Activated CD8-positive, alpha-beta memory T cell treated with anti-CD3 and anti-CD28 coated beads, Interleukin-2, amount 50 U/mL, for 48 hours (primary cell): ENCODE measurements at regions not wholly inside any gene's neighbourhood (a gene's known extent, or its start where the extent isn't known, plus 50 kb on each side); places are given as distances from the start of the nearest gene placed in this dataset.
A peak's percentile ranks its signal among the peaks of the same experiment; 100 is the strongest.

Experiments used
- DNase-seq: peaks from one replicate; pipeline ENCODE4 v3.0.0-alpha.2; 2020

- DNase-seq, result no peak
Measured at GRCh38 chr19:31089681-31090080, 259.6 kb downstream of the TSHZ3 start.

DNA sequence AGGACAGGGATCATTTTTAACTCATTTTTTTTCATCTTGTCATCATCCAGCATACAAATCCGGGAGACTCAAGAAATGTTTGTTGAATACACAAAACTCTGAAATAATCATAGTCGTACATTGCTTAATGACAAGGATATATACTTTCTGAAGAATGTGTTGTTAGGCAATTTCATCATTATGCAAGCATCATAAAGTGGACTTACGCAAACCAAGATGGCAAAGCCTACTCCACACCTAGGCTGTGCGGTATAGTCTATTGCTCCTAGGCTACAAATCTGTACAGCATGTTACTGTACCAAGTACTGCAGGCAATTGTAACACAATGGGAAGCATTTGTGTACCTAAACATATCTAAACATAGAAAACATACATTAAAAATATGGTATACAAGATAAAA, 264.1 kb downstream of the TSHZ3 start:
- DNase-seq, result no peak

DNA sequence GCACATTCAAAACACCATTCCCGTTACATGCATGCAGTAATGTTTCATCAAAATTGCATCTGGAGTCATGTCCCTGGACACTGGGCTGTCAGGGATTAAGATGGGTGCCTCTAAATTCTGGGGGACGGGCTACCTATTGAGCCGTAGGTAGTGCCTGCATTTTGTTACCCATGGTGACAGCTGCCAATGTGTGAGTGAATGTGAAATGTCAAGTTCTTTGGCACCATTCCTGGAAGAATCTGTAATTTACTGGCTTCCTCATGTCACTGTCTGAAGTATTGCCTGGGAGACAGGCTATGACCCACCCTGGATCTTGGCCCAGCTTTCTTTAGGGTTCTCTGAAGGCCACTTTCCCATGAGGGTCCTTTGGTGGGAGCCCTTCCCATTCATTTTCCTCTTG, 266.1 kb downstream of the TSHZ3 start:
- no peak for DNase-seq

DNA sequence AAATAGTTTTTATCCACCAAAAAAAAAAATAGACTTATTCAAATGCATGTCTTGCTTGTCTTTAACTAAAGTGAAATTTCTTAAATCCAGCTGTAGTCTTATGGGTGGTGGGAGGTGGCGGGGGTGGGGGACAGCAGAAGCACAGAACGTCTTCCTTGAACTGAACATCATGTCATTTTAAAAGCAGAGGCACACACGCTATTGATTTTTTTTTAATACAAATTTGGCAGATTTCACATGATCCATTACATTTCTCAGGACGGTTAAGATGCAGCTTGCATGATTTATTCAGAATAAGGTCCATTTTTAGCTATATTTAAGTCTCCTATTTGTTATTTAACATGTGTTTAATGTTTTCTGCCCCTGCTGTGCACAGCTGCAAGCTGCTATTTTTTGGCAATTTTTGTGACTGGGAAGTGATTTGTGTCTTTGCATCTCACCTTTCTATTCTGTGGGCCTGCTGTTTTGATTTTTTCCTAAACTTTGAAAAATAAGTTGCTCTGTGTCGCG, 274.0 kb downstream of the TSHZ3 start:
- DNase-seq, result no peak

DNA sequence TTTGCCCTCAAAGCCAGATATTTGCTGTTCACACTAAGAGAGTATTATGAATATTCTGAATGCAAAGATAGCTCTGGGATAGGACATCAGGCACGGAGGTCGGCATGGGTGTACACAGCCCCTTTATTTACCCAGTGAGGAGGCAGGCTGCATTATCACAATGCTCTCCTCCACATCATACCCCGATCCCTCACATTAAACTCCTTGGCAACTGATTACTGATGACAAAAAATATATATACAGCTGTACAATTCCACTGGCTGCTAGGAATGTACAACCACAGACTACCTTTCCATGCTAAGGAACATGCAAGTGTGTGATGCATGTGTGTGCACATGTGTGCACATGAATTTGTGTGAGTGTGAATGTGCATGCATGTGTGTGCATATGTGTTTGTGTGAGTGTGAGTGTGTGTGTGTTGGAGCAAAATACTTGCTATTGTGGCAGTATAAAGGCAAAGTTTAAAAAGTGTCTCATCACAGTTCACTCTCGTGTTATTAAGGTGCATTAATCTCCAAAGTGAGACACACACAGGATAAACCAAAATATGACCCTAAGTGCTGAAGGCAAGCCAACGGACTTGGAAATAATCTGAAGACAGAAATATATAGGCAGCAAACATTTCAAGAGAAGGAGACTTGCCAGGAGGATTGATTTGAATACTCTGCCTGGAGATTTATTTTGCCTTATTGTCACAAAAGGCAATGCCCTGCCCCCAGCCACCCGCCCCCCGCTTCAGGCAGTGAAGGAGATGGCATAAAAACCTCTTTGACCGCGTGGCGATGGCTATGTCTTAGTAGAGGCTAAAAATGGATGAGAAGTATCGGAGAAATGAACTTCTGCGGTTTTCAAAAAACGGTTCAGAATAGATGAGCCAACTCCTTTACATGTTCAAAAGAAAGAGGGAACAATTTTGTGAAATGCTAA, 274.8 kb downstream of the TSHZ3 start:
- DNase-seq, result no peak

DNA sequence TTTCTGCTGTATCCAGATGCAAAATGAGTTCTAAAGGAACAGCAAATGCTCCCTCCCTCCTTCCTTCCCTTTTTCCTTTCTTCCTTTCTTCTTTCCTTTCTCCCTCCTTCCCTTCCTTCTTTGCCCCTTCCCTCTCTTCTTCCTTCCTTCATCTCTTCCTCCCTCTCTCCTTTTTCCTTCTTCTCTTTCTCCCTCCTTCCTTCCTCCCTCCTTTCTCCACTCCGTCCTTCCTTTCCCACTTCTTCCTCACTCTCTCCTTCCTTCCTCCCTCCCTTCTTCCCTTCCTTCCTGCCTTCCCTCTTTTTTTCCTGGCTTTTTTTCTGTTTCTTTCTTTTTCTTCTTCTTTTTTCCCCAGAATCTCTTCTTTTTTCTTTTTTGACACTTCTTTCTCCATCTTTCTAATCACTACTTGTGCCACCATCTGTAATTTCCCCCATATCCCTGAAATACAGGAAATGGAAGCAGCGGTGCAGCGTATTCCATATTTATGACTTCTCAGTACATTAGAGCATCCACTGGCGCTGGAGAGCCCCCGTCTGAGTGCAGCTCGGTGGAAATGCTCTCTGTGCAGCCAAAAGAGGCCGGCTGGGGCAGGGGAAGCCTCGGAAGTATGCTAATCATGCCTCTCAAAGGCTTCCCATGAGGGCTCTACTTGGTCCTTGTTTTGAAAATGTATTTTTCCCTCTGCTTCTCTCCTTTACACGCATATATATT, 275.6 kb downstream of the TSHZ3 start:
- DNase-seq, result no peak

GRCh38 chr19:31072451-31072850, 276.8 kb downstream of the TSHZ3 start:
- no peak for DNase-seq

DNA sequence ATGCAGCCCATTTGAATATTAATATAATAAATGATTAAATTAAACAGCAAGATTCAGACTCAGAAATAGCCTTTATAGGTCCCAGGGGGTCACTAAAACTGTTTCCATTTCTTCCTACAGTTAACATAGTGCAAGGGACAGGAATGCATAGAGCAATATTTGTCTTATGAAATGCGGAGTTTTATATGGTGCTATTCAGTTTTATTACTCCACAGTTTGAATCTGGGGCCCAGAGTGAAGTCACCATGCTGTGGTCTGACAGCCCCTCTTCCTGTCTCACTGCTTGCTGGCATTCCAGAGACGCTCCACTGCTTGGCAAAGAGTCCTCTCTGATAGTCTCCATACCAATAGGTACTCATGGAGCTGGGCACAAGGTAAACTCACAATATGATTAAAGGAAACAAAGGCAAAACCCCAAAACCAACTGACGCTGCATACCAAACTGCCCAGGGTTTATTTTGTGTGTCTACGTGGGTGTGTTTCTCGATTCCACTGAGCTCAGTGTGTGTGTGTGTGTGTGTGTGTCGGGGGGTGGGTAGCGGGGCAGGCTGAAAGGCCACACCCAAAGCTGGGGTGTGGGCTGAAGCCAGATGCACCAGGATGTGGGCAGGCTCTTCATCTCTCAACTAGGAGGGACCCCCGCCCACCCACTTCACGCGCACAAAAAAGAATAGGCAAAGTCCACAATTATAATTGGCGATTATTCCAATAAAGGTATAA, 277.9 kb downstream of the TSHZ3 start:
- no peak for DNase-seq

GRCh38 chr19:31070146-31071065, 278.8 kb downstream of the TSHZ3 start:
- no peak for DNase-seq

GRCh38 chr19:31068268-31068667, 281.0 kb downstream of the TSHZ3 start:
- no peak for DNase-seq

GRCh38 chr19:31066385-31066784, 282.9 kb downstream of the TSHZ3 start:
- DNase-seq, result no peak

GRCh38 chr19:31064491-31064890, 284.7 kb downstream of the TSHZ3 start:
- no peak for DNase-seq

- DNase-seq, result no peak
Measured at GRCh38 chr19:31058676-31059340, 290.4 kb downstream of the TSHZ3 start.

GRCh38 chr19:31057476-31057875, 291.8 kb downstream of the TSHZ3 start:
- DNase-seq, result no peak

DNA sequence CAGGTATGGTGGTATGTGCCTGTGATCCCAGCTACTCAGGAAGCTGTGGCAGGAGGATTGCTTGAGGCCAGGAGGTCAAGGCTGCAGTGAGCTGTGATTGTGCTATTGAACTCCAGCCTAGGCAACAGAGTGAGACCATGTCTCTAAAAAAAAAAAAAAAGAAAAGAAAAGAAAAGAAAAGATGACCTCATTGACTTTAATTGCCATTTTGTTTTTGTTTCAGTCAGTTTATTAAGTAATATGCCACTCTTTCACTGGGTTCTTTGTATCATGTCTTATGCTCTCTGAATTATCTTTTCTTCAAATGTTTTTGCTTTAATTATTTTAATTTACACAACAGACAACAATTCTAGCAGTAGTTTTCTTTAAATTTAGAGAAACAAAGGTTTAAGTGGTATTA, 293.8 kb downstream of the TSHZ3 start:
- DNase-seq, result no peak

DNA sequence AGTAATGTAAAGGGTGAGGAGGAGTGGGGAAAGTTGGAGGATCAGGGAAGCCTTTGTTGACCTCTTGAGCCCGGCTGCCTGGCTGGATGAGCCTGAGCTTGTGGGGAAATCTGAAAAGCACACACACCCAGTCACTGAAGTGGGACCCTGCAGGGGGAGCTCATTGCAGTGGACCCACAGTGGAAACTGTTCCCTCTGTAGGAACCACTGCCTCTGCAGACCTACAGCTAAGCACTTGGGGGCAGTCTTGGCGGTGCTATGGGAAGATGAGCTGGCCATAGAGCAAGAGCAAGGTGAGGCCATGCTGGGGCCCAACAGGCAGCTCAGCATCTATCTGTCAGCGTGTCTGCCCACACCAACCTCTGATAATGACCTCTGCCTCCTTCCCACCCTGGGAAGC, 294.8 kb downstream of the TSHZ3 start:
- peak; percentile 51 for DNase-seq

DNA sequence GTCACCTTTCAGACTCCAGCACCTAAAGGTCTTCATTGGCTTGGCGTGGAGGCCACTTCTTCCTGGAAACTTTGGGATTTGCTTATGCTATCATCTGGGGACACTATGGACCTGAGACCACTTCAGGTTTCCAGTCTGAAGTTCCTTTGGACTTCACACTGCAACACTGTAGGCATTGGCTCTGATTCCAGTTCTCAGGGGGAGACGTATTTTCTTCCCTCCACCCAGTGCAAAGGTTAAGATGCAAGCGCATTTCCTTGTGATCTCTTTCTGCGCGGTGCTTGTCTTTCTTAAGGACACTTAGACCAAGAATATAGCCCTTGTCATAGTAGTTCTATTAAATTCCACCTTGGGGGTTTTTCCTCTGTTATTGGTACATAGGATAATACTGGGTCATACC, 299.8 kb downstream of the TSHZ3 start:
- no peak for DNase-seq

DNA sequence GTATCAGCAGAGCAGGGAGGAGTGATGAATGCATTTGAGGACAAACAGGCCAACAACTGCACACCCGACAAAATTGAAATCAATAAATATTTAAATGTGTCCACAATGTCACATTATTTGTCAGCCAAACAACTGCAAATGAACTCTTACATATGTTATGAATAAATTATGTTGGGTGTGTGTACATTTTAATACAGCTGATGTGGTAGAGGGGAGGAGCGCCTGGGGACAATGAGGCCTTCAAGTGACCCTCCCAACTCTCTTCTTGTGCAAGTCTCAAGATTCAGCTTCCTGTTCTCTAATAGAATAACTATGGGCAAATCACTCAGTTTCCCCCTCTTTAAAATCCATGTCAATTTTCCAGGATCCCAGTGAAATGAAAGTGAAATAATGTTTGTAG, 303.2 kb downstream of the TSHZ3 start:
- no peak for DNase-seq

GRCh38 chr19:31041461-31041860, 307.8 kb downstream of the TSHZ3 start:
- no peak for DNase-seq

GRCh38 chr19:31039151-31039550, 310.1 kb downstream of the TSHZ3 start:
- no peak for DNase-seq

DNA sequence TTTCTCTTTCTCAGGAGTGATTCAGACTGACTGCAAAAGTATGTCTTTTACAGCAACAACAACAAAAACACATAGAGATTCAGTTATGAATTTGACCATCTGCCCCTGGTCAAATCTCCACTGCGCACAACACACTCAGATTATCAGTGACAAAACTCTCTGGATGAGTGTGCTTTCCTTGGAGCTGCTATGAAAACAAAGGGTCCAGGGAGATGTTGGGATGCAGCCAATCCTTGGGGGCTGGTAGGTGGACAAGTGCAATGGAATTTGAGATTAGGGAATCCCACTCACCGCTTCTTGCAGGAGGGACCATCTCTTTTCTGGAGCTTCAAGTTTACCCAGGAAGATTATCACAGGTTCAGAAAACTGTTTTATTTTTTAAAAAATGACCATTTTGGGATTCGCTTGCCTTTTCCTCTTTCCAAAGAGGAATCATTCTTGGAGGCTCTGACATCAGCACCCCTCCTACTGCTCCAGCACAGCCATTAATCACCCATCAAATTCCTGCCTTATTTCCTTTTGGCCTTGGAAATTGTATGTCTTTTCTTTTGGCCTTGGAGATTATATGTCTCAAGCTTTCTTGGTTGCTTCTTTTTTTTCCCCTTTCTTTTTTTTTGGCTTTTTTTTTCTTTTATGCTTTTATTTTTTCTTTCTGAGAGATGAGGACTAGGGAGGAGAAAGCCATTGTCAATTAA, 311.8 kb downstream of the TSHZ3 start:
- no peak for DNase-seq
